Uterus (tissue), 2 donors: ENCODE measurements at regions not wholly inside any gene's neighbourhood (a gene's known extent, or its start where the extent isn't known, plus 50 kb on each side); places are given as distances from the start of the nearest gene placed in this dataset.

Source experiments
- CTCF ChIP-seq, 4 experiments: fragments of 200-600 bp in 2 of 4; fragments of 450-650 bp in 2 of 4; sonication (generic) in 2 of 4; IDR thresholded peaks; one replicate each; pipeline ENCODE4 v1.5.1; 2016 to 2019; ENCODE audit warnings: antibody characterized with exemption in 4 of 4, mild to moderate bottlenecking in 2 of 4, moderate library complexity in 1 of 4
- POLR2A ChIP-seq, 2 donors: fragments of 450-650 bp; IDR thresholded peaks; one replicate each; pipeline ENCODE4 v1.6.1; 2016; ENCODE audit warnings: antibody characterized with exemption in 2 of 2, mild to moderate bottlenecking in 1 of 2, moderate library complexity in 1 of 2

- peak; percentile 63 to 78 (median 74) for TF ChIP-seq CTCF (IDR thresholded peaks at IDR 0.05)
- no peak for TF ChIP-seq POLR2A (IDR thresholded peaks at IDR 0.05)
These were observed 55.8 kb upstream of the VRK1 start for GRCh38 chr14:96741151-96741977.
